ENCODE measurements at regions not wholly inside any gene's neighbourhood (a gene's known extent, or its start where the extent isn't known, plus 50 kb on each side); places are given as distances from the start of the nearest gene placed in this dataset.

DNA sequence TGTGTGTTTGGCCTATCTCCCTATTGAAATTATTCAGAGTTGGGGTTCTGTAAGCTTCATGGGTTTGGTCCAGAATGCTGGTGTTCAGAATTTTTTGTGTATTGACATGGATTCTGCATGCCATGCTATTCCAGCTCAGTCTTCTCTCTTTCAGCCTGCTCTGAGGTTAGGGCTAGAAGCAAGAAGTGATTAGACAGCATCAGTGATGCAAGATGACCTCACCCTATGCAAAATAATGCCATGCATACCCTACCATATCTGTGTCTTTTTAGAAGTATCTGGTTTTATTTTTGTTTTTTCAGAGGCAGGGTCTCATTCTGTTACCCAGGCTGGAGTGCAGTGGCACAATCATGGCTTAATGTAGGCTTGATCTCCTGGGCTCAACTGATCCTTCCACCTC is 175.6 kb upstream of the SKOR2 start:
- Histone ChIP-seq H3K27me3 (replicated peaks; ENCODE audit: control insufficient read depth, insufficient read depth, low read length) (peaks cover 25% of the 10 kb centered on the region), H3K9me3 (ENCODE audit: control insufficient read depth, low read length) (no peaks in the 10 kb centered on the region), H3K4me3 (ENCODE audit: low read length) (no peak overlapping the region), H3K36me3 (ENCODE audit: control insufficient read depth, insufficient read depth, low read length, severe bottlenecking) (no peaks in the 10 kb centered on the region), H3K9ac (ENCODE audit: low read length) (no peak overlapping the region), H3K4me1 (ENCODE audit: control insufficient read depth, insufficient read depth, low read length) (no peaks in the 10 kb centered on the region)
- no peak for DNase-seq (ENCODE audit: low read depth)

DNA sequence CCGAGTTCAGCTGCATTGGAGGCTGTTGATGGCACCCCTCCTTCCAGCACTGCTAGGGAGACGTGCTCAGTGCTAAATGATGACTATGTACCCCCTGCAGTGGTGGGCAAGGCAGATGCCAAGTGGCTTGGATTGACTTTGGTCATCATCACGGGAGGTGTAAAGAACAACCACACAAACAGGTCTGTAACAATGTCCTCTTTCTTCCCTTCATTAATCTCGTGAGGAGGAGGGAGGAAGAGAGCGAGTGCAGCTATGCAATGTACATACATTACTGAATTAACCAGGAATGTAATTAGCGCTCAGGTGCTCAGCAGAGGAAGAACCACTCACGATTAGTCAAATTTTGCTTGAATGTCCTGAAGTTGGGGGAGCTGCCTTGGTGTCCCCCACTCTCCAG is 173.9 kb upstream of the SKOR2 start:
- no peaks in the 10 kb centered on the region for H3K9me3 ChIP-seq (ENCODE audit: control insufficient read depth, low read length)

DNA sequence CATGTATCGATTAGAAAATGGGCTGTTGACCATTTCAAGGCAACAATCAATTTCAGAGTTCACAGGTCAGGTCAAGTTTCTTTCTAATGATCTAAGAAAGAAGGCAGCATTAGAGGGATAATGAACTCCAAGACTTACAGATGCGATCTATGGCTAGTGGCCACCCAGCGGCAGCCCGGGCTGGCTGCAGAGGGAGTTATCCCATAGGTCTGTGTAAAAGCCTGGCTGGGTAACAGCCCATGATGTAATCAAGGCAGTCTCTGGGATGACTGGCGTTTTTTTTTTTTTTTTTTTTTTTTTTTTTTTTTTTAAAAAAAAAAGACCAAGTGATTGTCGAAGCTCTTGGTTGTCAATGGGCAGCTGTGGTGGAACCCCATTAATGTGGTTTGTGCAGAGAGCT is 171.1 kb upstream of the SKOR2 start:
- H3K27me3 ChIP-seq (replicated peaks; ENCODE audit: control insufficient read depth, insufficient read depth, low read length) = peaks cover 5% of the 10 kb centered on the region
- no peaks in the 10 kb centered on the region for H3K36me3 ChIP-seq (ENCODE audit: control insufficient read depth, insufficient read depth, low read length, severe bottlenecking)
- DNase-seq (ENCODE audit: low read depth) = no peak
- no peaks in the 10 kb centered on the region for H3K9me3 ChIP-seq (ENCODE audit: control insufficient read depth, low read length)
- H3K9ac ChIP-seq (ENCODE audit: low read length) = no peak overlapping the region
- no peak overlapping the region for H3K4me3 ChIP-seq (ENCODE audit: low read length)
- peaks cover 11% of the 10 kb centered on the region for H3K4me1 ChIP-seq (ENCODE audit: control insufficient read depth, insufficient read depth, low read length)

More for the DNA sequence above, 173.9 kb upstream of the SKOR2 start:
- no peaks in the 10 kb centered on the region for H3K4me1 ChIP-seq (ENCODE audit: control insufficient read depth, insufficient read depth, low read length)
- peaks cover 15% of the 10 kb centered on the region for H3K27me3 ChIP-seq (replicated peaks; ENCODE audit: control insufficient read depth, insufficient read depth, low read length)
- H3K36me3 ChIP-seq (ENCODE audit: control insufficient read depth, insufficient read depth, low read length, severe bottlenecking) = no peaks in the 10 kb centered on the region
- no peak overlapping the region for H3K4me3 ChIP-seq (ENCODE audit: low read length)
- no peak for DNase-seq (ENCODE audit: low read depth)
- no peak overlapping the region for H3K9ac ChIP-seq (ENCODE audit: low read length)

DNA sequence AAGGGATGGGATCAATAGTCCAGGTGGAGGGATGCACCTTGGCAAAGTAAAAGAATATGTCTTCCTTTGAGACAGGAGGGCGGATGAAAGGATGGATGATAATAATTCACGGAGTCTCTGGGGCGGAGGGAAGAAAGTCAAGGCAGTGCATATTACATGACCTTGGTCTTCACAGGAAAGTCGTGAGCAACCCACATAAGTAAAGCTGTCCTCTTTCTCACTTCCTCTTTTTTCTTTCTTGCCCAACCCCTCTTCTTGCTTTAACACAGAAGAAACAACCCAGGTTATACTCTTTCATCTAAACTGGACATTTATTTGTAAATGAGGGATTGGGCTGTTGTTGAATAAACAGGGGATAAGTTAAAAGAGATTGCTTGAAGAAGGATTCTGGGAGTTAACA is 168.7 kb upstream of the SKOR2 start:
- H3K4me3 ChIP-seq (ENCODE audit: low read length) = no peak overlapping the region
- no peaks in the 10 kb centered on the region for H3K36me3 ChIP-seq (ENCODE audit: control insufficient read depth, insufficient read depth, low read length, severe bottlenecking)
- H3K9me3 ChIP-seq (ENCODE audit: control insufficient read depth, low read length) = no peaks in the 10 kb centered on the region
- no peak for DNase-seq (ENCODE audit: low read depth)
- peaks cover 12% of the 10 kb centered on the region for H3K4me1 ChIP-seq (ENCODE audit: control insufficient read depth, insufficient read depth, low read length)
- peaks cover 5% of the 10 kb centered on the region for H3K27me3 ChIP-seq (replicated peaks; ENCODE audit: control insufficient read depth, insufficient read depth, low read length)
- H3K9ac ChIP-seq (ENCODE audit: low read length) = no peak overlapping the region

DNA sequence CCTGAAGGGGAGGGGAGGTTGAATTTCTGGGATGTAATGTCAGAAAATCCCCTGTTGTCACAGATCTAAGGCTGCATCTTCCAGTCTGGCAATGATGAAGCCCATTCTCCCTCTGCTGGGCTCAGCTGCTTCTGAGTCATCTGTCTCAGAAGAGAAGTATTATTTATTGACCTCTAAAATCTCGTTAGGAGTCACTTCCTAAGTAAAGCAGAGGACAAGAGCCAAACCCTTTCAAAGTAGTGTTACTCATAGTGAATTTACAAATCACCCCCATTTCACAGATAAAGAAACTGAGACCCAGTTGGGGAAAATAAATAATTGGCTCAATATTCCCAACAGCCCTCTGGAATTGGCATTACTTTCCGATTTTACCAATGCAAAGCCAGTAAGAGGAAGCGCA is 167.3 kb upstream of the SKOR2 start:
- Histone ChIP-seq H3K36me3 (ENCODE audit: control insufficient read depth, insufficient read depth, low read length, severe bottlenecking) (no peaks in the 10 kb centered on the region), H3K27me3 (replicated peaks; ENCODE audit: control insufficient read depth, insufficient read depth, low read length) (peaks cover 10% of the 10 kb centered on the region), H3K9ac (ENCODE audit: low read length) (no peak overlapping the region), H3K4me3 (ENCODE audit: low read length) (no peak overlapping the region), H3K9me3 (ENCODE audit: control insufficient read depth, low read length) (no peaks in the 10 kb centered on the region), H3K4me1 (ENCODE audit: control insufficient read depth, insufficient read depth, low read length) (peaks cover 12% of the 10 kb centered on the region)
- no peak for DNase-seq (ENCODE audit: low read depth)

DNA sequence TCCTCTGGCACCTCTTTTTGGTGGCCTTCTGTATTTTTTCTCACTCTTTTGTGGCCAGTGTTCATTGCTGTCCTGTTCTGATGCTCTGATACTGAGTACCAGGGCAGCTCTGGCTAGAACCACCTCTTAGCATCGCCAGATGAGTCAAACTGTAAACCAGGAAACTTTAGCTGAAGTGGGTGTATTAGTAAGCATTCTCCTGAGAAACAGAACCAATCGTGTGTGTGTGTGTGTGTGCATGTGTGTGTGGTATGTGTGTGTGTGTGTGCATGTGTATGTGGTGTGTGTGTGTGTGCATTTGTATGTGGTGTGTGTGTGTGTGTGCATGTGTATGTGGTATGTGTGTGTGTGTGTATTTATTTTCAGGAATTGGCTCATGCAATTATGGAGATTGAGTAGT is 166.3 kb upstream of the SKOR2 start:
- H3K9ac ChIP-seq (ENCODE audit: low read length) = no peak overlapping the region
- peaks cover 16% of the 10 kb centered on the region for H3K27me3 ChIP-seq (replicated peaks; ENCODE audit: control insufficient read depth, insufficient read depth, low read length)
- peaks cover 12% of the 10 kb centered on the region for H3K4me1 ChIP-seq (ENCODE audit: control insufficient read depth, insufficient read depth, low read length)
- no peaks in the 10 kb centered on the region for H3K9me3 ChIP-seq (ENCODE audit: control insufficient read depth, low read length)
- H3K36me3 ChIP-seq (ENCODE audit: control insufficient read depth, insufficient read depth, low read length, severe bottlenecking) = no peaks in the 10 kb centered on the region
- no peak for DNase-seq (ENCODE audit: low read depth)
- no peak overlapping the region for H3K4me3 ChIP-seq (ENCODE audit: low read length)

DNA sequence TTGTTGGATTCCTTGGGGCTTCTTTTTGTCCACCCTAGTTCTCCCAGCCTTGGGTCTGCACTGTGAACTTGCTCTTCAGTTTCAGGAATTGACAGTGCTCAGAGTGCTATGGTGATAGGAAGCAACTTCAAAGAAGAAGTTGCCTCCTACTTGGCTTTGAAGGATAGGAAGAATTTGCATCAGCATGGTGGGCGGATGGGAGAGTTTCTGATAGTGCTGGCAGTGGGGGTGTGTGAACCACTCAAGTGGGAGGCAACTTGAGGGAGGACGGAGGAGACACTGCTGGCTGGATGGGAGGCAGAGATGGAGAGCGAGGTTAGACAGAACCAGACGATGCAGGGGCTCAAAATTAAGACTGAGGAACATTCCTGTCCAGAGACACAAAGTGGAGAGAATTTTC is 164.4 kb upstream of the SKOR2 start:
- peaks cover 12% of the 10 kb centered on the region for H3K4me1 ChIP-seq (ENCODE audit: control insufficient read depth, insufficient read depth, low read length)
- DNase-seq (ENCODE audit: low read depth) = no peak
- peaks cover 26% of the 10 kb centered on the region for H3K27me3 ChIP-seq (replicated peaks; ENCODE audit: control insufficient read depth, insufficient read depth, low read length)
- H3K4me3 ChIP-seq (ENCODE audit: low read length) = no peak overlapping the region
- H3K9me3 ChIP-seq (ENCODE audit: control insufficient read depth, low read length) = no peaks in the 10 kb centered on the region
- H3K36me3 ChIP-seq (ENCODE audit: control insufficient read depth, insufficient read depth, low read length, severe bottlenecking) = no peaks in the 10 kb centered on the region
- H3K9ac ChIP-seq (ENCODE audit: low read length) = no peak overlapping the region

DNA sequence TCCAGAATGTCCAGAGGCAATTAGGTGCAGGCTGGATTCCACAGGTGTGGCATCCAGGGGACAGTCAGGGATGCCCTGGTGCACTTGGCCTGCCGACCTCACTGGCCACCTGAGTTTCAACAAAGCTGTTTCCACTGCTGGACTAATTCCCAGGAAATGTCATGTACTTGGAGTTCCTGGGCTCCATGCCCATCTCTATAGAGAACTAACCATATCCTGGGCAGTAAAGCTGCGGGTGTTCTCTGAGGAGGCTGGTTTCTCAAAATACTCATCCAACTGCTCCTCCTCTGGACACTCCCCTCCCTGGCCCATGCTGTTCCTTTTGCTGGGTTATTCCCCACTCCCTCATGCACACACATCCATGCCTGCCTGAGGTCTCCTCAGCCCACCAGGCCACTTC is 161.9 kb upstream of the SKOR2 start:
- H3K4me3 ChIP-seq (ENCODE audit: low read length) = no peak overlapping the region

DNA sequence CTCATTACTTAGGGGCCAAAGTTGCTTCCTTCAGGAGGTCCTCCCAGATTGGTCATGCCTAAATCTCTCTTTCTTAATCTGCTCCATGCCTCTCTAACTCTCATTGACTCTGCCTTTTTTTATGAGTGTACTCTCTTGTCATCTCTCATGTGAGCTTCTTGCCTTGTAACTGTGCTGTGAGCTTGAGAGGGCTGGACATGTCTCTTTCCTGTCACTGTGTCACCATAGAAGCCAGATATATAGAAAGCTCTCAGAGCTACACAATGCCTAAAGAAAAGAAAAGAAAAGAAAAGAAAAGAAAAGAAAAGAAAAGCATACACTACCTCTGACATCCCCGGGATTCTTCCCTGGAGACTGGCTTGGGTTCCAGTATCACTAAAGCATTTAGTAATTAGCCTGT is 161.5 kb upstream of the SKOR2 start:
- no peak for DNase-seq (ENCODE audit: low read depth)
- Histone ChIP-seq H3K9ac (ENCODE audit: low read length) (no peak overlapping the region), H3K4me3 (ENCODE audit: low read length) (no peak overlapping the region), H3K9me3 (ENCODE audit: control insufficient read depth, low read length) (no peaks in the 10 kb centered on the region), H3K27me3 (replicated peaks; ENCODE audit: control insufficient read depth, insufficient read depth, low read length) (peaks cover 26% of the 10 kb centered on the region), H3K36me3 (ENCODE audit: control insufficient read depth, insufficient read depth, low read length, severe bottlenecking) (no peaks in the 10 kb centered on the region), H3K4me1 (ENCODE audit: control insufficient read depth, insufficient read depth, low read length) (peaks cover 5% of the 10 kb centered on the region)

More for the DNA sequence above, 161.9 kb upstream of the SKOR2 start:
- Histone ChIP-seq H3K4me1 (ENCODE audit: control insufficient read depth, insufficient read depth, low read length) (peaks cover 9% of the 10 kb centered on the region), H3K9me3 (ENCODE audit: control insufficient read depth, low read length) (no peaks in the 10 kb centered on the region), H3K36me3 (ENCODE audit: control insufficient read depth, insufficient read depth, low read length, severe bottlenecking) (no peaks in the 10 kb centered on the region), H3K9ac (ENCODE audit: low read length) (no peak overlapping the region), H3K27me3 (replicated peaks; ENCODE audit: control insufficient read depth, insufficient read depth, low read length) (peaks cover 26% of the 10 kb centered on the region)
- DNase-seq (ENCODE audit: low read depth) = no peak

DNA sequence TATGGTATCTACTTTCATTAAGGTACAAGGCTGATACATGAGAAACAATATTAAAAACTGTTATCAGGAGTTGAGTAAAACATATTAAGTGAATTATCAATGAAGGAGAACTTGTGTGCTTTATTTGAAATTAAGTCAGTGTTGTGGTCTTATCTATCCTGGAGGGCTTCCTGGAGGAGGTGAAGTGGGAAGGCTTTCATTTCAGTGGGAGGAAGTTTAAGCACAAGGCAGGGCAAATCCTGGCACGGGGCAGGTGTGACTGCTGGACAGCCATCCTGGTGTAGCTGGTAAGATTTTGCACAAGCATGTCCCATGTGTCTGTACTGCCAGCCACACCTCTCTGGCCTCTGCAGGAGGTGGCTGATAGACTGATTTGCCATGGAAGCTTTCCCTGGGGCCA is 159.7 kb upstream of the SKOR2 start:
- DNase-seq (ENCODE audit: low read depth) = no peak

DNA sequence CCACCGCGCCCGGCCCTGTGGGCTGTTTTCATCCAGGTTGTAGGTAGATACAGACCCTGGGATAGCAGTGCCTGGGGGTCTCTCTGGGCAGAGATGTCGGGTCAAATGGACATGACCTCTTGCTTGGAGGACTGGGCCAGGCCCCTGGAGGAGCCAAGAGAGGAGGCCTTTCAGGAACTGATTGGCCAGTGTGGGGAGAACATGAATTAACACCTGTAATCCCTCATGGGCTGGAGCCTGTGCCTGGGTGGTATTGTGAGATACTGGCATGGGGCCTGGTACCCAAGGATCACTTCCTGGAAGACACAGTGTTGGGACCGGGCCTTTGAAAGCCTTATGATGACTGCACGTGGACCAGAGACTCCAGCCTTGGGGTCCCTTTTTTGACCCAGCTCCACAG is 158.7 kb upstream of the SKOR2 start:
- DNase-seq (ENCODE audit: low read depth) = no peak
- Histone ChIP-seq H3K36me3 (ENCODE audit: control insufficient read depth, insufficient read depth, low read length, severe bottlenecking) (no peaks in the 10 kb centered on the region), H3K9ac (ENCODE audit: low read length) (no peak overlapping the region), H3K4me1 (ENCODE audit: control insufficient read depth, insufficient read depth, low read length) (no peaks in the 10 kb centered on the region), H3K9me3 (ENCODE audit: control insufficient read depth, low read length) (no peaks in the 10 kb centered on the region), H3K4me3 (ENCODE audit: low read length) (no peak overlapping the region), H3K27me3 (replicated peaks; ENCODE audit: control insufficient read depth, insufficient read depth, low read length) (peaks cover 26% of the 10 kb centered on the region)

More for the DNA sequence above, 159.7 kb upstream of the SKOR2 start:
- H3K9me3 ChIP-seq (ENCODE audit: control insufficient read depth, low read length) = no peaks in the 10 kb centered on the region
- H3K4me1 ChIP-seq (ENCODE audit: control insufficient read depth, insufficient read depth, low read length) = no peaks in the 10 kb centered on the region
- H3K36me3 ChIP-seq (ENCODE audit: control insufficient read depth, insufficient read depth, low read length, severe bottlenecking) = no peaks in the 10 kb centered on the region
- H3K27me3 ChIP-seq (replicated peaks; ENCODE audit: control insufficient read depth, insufficient read depth, low read length) = peaks cover 26% of the 10 kb centered on the region
- no peak overlapping the region for H3K9ac ChIP-seq (ENCODE audit: low read length)
- H3K4me3 ChIP-seq (ENCODE audit: low read length) = no peak overlapping the region

DNA sequence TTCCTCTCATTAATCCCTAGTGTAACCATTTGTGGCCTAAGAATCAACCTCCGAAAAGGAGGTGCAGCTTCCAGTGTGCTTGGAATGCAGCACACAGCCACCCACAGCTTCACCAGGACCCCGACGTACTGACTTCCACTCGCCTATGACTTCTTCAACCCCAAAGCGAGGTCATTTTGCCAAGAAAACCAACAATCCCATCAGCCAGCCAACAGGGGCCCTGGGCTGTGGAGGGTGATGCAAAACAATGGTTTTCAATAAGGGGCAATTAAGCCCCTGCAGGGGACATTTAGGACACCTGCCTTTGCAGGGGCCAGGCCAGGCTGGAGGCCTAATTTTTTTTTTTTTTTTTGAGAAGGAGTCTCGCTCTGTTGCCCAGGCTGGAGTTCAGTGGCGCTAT is 158.1 kb upstream of the SKOR2 start:
- Histone ChIP-seq H3K9ac (ENCODE audit: low read length) (no peak overlapping the region), H3K4me1 (ENCODE audit: control insufficient read depth, insufficient read depth, low read length) (no peaks in the 10 kb centered on the region), H3K4me3 (ENCODE audit: low read length) (no peak overlapping the region), H3K27me3 (replicated peaks; ENCODE audit: control insufficient read depth, insufficient read depth, low read length) (peaks cover 26% of the 10 kb centered on the region), H3K36me3 (ENCODE audit: control insufficient read depth, insufficient read depth, low read length, severe bottlenecking) (no peaks in the 10 kb centered on the region), H3K9me3 (ENCODE audit: control insufficient read depth, low read length) (no peaks in the 10 kb centered on the region)
- no peak for DNase-seq (ENCODE audit: low read depth)

Data from adipocyte (in vitro differentiated cells).